ENCODE measurements at regions not wholly inside any gene's neighbourhood (a gene's known extent, or its start where the extent isn't known, plus 50 kb on each side); places are given as distances from the start of the nearest gene placed in this dataset.

DNA sequence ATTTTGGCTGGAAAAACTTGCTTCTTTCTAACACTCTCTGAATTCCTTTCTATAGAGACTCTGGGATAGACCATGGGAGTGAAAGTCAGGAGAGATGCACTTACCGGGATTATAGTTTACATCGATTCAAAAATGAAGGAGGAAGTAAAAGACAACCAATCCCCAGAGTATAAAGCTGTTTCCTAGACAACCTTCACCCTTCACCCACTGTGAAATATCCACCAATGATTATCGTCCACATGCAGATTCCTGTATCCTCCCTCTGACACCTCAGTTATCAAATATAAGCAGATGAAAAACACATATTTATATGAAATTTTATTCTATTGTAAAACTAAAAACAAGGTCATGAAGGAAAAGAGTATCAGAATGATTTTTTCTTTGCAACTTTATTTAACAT lies 258.8 kb upstream of the GK2 start:
- Histone ChIP-seq H3K36me3 (no peaks in the 10 kb centered on the region), H3K27ac (no peak overlapping the region), H3K9me3 (no peaks in the 10 kb centered on the region), H3K4me3 (no peak overlapping the region), H3K27me3 (no peaks in the 10 kb centered on the region), H3K4me1 (no peaks in the 10 kb centered on the region)
- TF ChIP-seq, protein P1, sequence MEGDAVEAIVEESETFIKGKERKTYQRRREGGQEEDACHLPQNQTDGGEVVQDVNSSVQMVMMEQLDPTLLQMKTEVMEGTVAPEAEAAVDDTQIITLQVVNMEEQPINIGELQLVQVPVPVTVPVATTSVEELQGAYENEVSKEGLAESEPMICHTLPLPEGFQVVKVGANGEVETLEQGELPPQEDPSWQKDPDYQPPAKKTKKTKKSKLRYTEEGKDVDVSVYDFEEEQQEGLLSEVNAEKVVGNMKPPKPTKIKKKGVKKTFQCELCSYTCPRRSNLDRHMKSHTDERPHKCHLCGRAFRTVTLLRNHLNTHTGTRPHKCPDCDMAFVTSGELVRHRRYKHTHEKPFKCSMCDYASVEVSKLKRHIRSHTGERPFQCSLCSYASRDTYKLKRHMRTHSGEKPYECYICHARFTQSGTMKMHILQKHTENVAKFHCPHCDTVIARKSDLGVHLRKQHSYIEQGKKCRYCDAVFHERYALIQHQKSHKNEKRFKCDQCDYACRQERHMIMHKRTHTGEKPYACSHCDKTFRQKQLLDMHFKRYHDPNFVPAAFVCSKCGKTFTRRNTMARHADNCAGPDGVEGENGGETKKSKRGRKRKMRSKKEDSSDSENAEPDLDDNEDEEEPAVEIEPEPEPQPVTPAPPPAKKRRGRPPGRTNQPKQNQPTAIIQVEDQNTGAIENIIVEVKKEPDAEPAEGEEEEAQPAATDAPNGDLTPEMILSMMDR (IDR thresholded peaks at IDR 0.05), result no peak
- TF ChIP-seq POLR2A (IDR thresholded peaks at IDR 0.05) (no peak), POLR2AphosphoS5 (IDR thresholded peaks at IDR 0.05; ENCODE audit: insufficient read depth in 1 of 2, low read depth in 1 of 2) (no peak)
- intact Hi-C loops (cut with DNase I), result no loop called here
- DNase-seq (ENCODE audit: extremely low spot score in 2 of 2), result no peak

DNA sequence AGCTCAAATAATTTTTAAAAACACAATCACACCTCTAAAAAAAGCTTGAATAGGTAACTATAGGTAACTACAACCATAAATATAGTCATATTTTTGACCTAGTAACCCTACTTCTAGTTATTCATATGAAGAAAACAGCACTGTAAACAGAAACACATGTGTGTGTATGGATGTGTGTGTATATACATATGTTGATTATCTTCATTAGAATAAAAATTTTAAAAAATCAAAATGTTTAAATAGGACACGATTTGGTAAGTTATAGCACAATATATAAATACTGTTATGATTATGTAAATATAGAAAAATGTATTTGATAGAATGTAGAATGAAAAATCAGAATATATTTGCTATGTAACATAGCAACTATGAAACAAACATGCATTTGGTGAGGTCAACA lies 258.1 kb upstream of the GK2 start:
- H3K9me3 ChIP-seq, result no peaks in the 10 kb centered on the region
- H3K27ac ChIP-seq, result no peak overlapping the region
- H3K4me3 ChIP-seq, result no peak overlapping the region
- intact Hi-C loops (cut with DNase I), result no loop called here
- H3K27me3 ChIP-seq, result no peaks in the 10 kb centered on the region
- H3K36me3 ChIP-seq, result no peaks in the 10 kb centered on the region
- H3K4me1 ChIP-seq, result no peaks in the 10 kb centered on the region
- DNase-seq (ENCODE audit: extremely low spot score in 2 of 2), result no peak
- TF ChIP-seq, protein P1 (IDR thresholded peaks at IDR 0.05), result no peak
- TF ChIP-seq POLR2A (IDR thresholded peaks at IDR 0.05) (no peak), POLR2AphosphoS5 (IDR thresholded peaks at IDR 0.05; ENCODE audit: insufficient read depth in 1 of 2, low read depth in 1 of 2) (no peak)

DNA sequence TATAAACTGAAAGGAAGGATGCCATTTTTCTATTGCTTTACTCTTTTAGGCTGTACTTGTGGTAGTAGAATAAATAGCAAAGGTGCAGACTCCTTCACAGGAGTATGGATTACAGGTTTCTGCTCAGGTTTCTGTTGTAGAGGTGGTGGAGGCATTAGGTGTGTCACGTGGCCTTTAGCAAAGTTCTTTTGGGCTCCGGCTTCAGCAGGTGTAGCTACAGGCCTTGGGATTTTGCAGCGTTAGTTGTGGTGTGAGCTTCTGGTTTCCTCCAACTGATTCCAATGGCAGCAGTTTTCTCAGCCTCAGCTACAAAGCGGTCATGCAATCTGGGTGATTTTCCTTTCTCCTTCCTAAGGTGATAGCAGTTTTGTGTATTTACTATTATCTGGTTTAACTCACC lies 255.8 kb upstream of the GK2 start:
- Histone ChIP-seq H3K4me3 (no peak overlapping the region), H3K36me3 (no peaks in the 10 kb centered on the region), H3K27me3 (no peaks in the 10 kb centered on the region), H3K9me3 (no peaks in the 10 kb centered on the region), H3K4me1 (no peaks in the 10 kb centered on the region), H3K27ac (no peak overlapping the region)
- no peak for DNase-seq (ENCODE audit: extremely low spot score in 2 of 2)
- TF ChIP-seq POLR2AphosphoS5 (IDR thresholded peaks at IDR 0.05; ENCODE audit: insufficient read depth in 1 of 2, low read depth in 1 of 2) (no peak), POLR2A (IDR thresholded peaks at IDR 0.05) (no peak)
- TF ChIP-seq, protein P1 (IDR thresholded peaks at IDR 0.05), result no peak
- intact Hi-C loops (cut with DNase I), result no loop called here

DNA sequence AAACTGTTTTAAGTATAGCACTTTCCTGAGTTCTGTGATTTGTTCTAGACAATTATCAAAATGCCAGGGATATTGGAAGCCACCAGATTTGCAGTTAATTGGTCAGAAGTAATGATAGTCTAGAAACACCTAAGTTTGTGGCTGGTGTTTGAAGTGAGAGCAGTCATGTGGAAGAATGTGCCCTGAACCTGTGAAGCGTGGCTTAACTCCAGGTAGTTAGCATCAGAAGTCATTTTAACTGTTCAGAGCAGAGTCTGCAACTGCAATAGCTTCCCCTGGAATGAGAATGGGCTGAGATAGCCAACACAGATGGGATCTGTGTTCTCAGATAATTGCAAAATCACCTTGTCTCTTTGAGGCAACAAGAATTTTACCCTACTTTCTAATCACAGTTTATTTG lies 255.1 kb upstream of the GK2 start:
- no peaks in the 10 kb centered on the region for H3K36me3 ChIP-seq
- no peak for TF ChIP-seq POLR2A (IDR thresholded peaks at IDR 0.05)
- no peak for TF ChIP-seq POLR2AphosphoS5 (IDR thresholded peaks at IDR 0.05; ENCODE audit: insufficient read depth in 1 of 2, low read depth in 1 of 2)
- TF ChIP-seq, protein P1 (IDR thresholded peaks at IDR 0.05), result no peak
- intact Hi-C loops (cut with DNase I), result no loop called here
- no peaks in the 10 kb centered on the region for H3K27me3 ChIP-seq
- no peak overlapping the region for H3K4me3 ChIP-seq
- H3K4me1 ChIP-seq, result no peaks in the 10 kb centered on the region
- H3K27ac ChIP-seq, result no peak overlapping the region
- no peaks in the 10 kb centered on the region for H3K9me3 ChIP-seq
- DNase-seq (ENCODE audit: extremely low spot score in 2 of 2), result no peak

DNA sequence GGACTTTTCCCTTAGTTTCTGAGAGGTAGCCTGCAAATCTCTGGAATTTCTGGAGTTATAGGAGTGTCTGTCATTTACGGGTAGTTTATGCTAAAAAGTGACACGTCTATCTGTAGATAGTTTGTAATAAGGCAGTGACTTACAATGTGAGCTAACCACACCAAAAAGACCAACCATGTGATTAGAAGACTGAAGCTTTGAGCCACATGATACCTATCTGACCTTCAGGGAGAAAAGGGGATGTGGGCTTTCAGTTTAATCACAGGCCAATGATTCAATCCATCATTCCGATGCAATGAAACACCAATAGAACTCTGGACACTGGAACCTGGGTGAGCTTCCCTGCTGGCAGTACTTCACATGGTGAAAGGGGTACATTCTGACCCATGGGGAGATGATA lies 254.6 kb upstream of the GK2 start:
- intact Hi-C loops (cut with DNase I), result no loop called here
- no peaks in the 10 kb centered on the region for H3K9me3 ChIP-seq
- no peaks in the 10 kb centered on the region for H3K4me1 ChIP-seq
- H3K27ac ChIP-seq, result no peak overlapping the region
- no peak for DNase-seq (ENCODE audit: extremely low spot score in 2 of 2)
- no peak for TF ChIP-seq POLR2A (IDR thresholded peaks at IDR 0.05)
- no peak for TF ChIP-seq POLR2AphosphoS5 (IDR thresholded peaks at IDR 0.05; ENCODE audit: insufficient read depth in 1 of 2, low read depth in 1 of 2)
- TF ChIP-seq, protein P1 (IDR thresholded peaks at IDR 0.05), result no peak
- no peak overlapping the region for H3K4me3 ChIP-seq
- H3K36me3 ChIP-seq, result no peaks in the 10 kb centered on the region
- H3K27me3 ChIP-seq, result no peaks in the 10 kb centered on the region
